C4-2B (cell line): ENCODE measurements at regions not wholly inside any gene's neighbourhood (a gene's known extent, or its start where the extent isn't known, plus 50 kb on each side); places are given as distances from the start of the nearest gene placed in this dataset.

Experiments
- H3K27ac ChIP-seq: fragments of 450-650 bp; 2 replicates; pipeline ENCODE4 v1.5.1; 2017
- ZFX ChIP-seq: fragments of 450-650 bp; IDR thresholded peaks from 2 replicates; pipeline ENCODE4 v1.6.1; 2017
- TF ChIP-seq, protein P1 (sequence below): fragments of 450-650 bp; conservative IDR thresholded peaks from 2 replicates; pipeline ENCODE4 v1.5.1; 2017; ENCODE audit warnings: mild to moderate bottlenecking

DNA sequence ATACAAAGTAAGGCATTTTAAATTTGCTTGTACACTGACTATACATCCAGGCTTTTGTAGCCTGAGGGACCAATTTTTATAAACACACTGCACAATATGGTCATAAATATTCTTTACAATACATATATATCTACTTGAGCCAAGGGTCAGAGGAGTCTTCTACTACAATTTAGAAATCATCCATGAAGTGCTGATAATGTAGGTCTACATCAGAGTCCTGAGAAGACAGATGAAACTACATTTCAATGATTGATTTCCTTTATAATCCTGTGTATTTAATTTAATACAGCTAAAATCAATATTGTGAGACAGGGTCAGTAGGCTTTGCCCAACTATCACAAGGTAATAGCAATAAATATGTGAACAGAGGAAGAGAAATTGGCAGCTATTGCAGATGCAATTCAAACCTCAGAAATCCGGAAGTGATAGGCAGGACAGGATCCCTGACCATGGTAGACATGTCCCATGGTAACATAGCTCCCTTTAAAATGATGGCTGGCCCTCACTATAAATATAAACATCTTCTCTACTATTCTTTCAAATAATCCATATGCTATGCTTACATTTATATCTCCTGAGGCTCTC lies 318.0 kb upstream of the POT1 start:
- no peak overlapping the region for H3K27ac ChIP-seq
- TF ChIP-seq, protein P1, sequence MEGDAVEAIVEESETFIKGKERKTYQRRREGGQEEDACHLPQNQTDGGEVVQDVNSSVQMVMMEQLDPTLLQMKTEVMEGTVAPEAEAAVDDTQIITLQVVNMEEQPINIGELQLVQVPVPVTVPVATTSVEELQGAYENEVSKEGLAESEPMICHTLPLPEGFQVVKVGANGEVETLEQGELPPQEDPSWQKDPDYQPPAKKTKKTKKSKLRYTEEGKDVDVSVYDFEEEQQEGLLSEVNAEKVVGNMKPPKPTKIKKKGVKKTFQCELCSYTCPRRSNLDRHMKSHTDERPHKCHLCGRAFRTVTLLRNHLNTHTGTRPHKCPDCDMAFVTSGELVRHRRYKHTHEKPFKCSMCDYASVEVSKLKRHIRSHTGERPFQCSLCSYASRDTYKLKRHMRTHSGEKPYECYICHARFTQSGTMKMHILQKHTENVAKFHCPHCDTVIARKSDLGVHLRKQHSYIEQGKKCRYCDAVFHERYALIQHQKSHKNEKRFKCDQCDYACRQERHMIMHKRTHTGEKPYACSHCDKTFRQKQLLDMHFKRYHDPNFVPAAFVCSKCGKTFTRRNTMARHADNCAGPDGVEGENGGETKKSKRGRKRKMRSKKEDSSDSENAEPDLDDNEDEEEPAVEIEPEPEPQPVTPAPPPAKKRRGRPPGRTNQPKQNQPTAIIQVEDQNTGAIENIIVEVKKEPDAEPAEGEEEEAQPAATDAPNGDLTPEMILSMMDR = no peak
- no peak for TF ChIP-seq ZFX

DNA sequence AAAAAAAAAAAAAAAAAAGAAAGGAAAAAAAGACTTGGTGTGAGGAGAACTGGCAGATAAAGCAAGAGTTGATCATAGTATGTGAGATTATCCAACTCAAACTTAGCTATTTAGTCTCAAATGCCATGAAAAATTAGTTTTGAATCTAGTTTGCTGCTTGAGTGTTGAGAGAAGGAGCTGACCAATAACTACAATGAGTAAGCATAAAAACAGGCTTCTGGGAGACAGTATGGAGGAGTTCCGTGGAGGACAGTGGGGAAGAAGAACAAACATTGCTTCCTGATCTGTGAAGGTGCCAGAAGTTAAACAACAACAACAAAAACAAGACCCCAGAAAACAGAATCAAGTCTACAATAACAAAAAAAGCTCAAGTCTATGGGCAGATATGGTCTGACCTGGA lies 317.1 kb upstream of the POT1 start:
- H3K27ac ChIP-seq = no peak overlapping the region
- TF ChIP-seq, protein P1 = no peak
- no peak for TF ChIP-seq ZFX

DNA sequence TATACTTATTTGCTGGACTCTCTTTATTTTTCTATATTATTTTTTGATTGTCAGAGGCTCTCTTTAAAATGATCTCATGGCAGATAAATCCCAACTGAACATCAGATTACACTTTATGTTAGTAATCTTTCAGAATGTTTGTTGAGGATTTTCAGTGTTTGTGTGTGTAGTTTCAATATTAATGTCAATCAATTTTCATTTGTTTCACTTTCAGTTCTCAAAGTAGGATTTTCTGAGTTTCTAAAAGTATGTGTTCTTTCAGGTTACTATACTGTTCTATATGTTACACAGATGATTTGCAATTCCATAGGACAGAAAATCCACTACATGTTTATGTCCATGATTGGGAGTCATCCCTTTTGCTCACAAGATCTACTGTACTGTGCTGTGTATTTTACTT lies 311.9 kb upstream of the POT1 start:
- no peak overlapping the region for H3K27ac ChIP-seq
- TF ChIP-seq, protein P1 = no peak
- TF ChIP-seq ZFX = no peak

DNA sequence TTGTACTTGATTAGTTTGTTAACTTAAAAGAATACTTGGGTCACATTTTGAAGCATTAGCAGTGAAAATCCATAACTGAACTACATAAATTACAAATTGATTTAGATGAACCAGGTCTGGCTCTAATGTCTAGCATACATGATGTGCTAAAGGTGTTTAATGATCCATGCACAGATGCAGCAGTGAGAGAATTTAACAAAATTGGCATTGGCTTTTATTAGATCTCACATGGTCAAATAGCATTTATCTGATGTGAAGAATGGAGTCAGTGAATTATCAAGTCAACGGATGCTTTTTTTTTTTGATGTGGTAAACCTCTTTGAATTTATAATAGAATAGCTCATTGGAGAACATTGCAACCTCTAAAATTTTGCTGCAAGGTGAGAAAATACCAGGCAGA lies 293.0 kb upstream of the POT1 start:
- no peak for TF ChIP-seq ZFX
- TF ChIP-seq, protein P1 = no peak
- no peak overlapping the region for H3K27ac ChIP-seq

DNA sequence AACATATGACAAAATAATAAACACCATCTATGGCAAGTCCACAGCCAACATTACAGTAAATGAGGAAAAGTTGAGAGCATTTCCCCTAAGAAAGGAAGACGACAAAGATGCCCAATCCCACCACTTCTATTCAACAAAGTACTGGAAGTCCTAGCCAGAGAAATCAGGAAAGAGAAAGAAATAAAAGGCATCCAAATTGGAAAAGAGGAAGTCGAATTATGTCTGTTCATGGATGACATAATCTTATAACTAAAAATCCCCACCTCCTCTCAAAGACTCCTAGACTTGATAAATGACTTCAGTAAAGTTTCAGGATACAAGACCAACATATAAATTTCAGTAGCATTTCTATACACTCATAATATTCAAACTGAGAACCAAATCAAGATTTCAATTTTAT lies 288.5 kb upstream of the POT1 start:
- no peak overlapping the region for H3K27ac ChIP-seq
- TF ChIP-seq, protein P1 = no peak
- TF ChIP-seq ZFX = no peak

DNA sequence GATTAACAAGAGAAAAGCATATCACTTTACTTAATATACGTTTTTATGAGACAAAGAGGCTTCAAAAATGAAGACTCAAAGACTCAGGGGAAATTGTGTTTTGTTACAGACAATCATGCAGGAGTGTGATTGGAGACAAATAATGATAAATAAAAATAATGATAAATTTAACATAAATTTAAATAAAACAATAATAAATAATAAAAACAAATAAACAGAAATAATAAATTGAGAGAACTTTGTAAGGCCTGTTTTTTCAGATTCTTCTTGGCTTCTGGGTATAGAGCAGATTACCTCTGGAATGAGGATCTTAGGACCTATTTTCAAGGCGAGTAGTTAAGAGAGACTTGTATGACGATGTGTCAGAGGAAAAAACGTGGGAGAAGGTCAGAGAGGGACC lies 271.4 kb upstream of the POT1 start:
- TF ChIP-seq ZFX = no peak
- TF ChIP-seq, protein P1 = no peak

DNA sequence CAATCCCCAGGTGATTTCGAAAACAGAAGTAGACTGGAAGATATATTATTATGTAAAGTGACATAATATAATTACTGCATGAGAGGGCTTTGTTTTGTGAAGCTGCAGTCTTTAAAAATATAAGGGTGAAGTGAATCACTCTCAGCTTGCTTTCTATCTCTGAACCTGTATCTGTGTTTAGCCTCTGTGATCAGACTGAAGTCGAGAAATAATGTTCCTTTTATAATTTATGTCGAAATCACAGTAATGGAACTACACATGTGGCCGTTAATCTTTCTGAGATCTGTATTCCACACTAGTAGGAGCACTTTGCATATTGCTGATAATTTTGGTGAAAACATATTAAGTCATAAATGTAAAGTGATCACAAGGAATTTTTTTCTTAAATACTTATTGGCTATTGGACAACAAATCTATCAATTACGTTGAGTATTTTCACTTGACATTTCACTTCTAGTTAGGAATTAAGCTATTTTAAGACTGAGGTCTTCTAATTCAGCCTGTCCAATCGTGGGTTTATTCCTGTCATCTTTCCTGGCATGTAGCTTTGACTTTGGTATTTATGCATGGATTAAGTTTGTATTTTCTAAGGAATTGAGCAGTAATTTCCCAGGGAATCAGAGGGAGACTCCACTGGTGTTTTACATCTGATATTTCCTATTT lies 268.2 kb upstream of the POT1 start:
- H3K27ac ChIP-seq = no peak overlapping the region
- no peak for TF ChIP-seq ZFX
- TF ChIP-seq, protein P1 = no peak

More for the DNA sequence above, 271.4 kb upstream of the POT1 start:
- no peak overlapping the region for H3K27ac ChIP-seq
